ENCODE measurements at regions not wholly inside any gene's neighbourhood (a gene's known extent, or its start where the extent isn't known, plus 50 kb on each side); places are given as distances from the start of the nearest gene placed in this dataset.
"Not testable (repeated sequence)": the region's sequence is repeated elsewhere in the genome, so short reads cannot be mapped to it uniquely, and the experiment has no call there.

GRCh38 chr3:182412066-182412465 is 381.2 kb upstream of the ATP11B start:
- Histone ChIP-seq H3K4me1 (ENCODE audit: insufficient read depth) (no peaks in the 10 kb centered on the region), H3K27ac (ENCODE audit: low read depth) (no peak overlapping the region), H3K36me3 (ENCODE audit: insufficient read depth) (no peaks in the 10 kb centered on the region), H3K4me3 (ENCODE audit: low read depth, low read length) (no peak overlapping the region)
- WGBS, result 44% methylated on average over 2 of the region's 2 CpGs
- no peak for DNase-seq (ENCODE audit: extremely low spot score)

GRCh38 chr3:182413061-182413460 is 380.2 kb upstream of the ATP11B start:
- no peak for DNase-seq (ENCODE audit: extremely low spot score)
- Histone ChIP-seq H3K36me3 (ENCODE audit: insufficient read depth) (no peaks in the 10 kb centered on the region), H3K4me1 (ENCODE audit: insufficient read depth) (no peaks in the 10 kb centered on the region), H3K4me3 (ENCODE audit: low read depth, low read length) (no peak overlapping the region), H3K27ac (ENCODE audit: low read depth) (no peak overlapping the region)
- 59% methylated on average over 1 of the region's 1 CpG for WGBS

GRCh38 chr3:182413682-182414081 is 379.6 kb upstream of the ATP11B start:
- Histone ChIP-seq H3K27ac (ENCODE audit: low read depth) (no peak overlapping the region), H3K4me3 (ENCODE audit: low read depth, low read length) (no peak overlapping the region), H3K36me3 (ENCODE audit: insufficient read depth) (no peaks in the 10 kb centered on the region), H3K4me1 (ENCODE audit: insufficient read depth) (no peaks in the 10 kb centered on the region)
- whole genome bisulfite sequencing, result 70% methylated on average over 1 of the region's 1 CpG
- no peak for DNase-seq (ENCODE audit: extremely low spot score)

GRCh38 chr3:182414586-182414985 is 378.7 kb upstream of the ATP11B start:
- H3K36me3 ChIP-seq (ENCODE audit: insufficient read depth), result no peaks in the 10 kb centered on the region
- H3K4me3 ChIP-seq (ENCODE audit: low read depth, low read length), result no peak overlapping the region
- no peaks in the 10 kb centered on the region for H3K4me1 ChIP-seq (ENCODE audit: insufficient read depth)
- DNase-seq (ENCODE audit: extremely low spot score), result no peak
- H3K27ac ChIP-seq (ENCODE audit: low read depth), result no peak overlapping the region
- WGBS, result 25% methylated on average over 3 of the region's 3 CpGs

GRCh38 chr3:182420741-182421140 is 372.6 kb upstream of the ATP11B start:
- H3K27ac ChIP-seq (ENCODE audit: low read depth), result no peak overlapping the region
- DNase-seq (ENCODE audit: extremely low spot score), result no peak
- no peaks in the 10 kb centered on the region for H3K4me1 ChIP-seq (ENCODE audit: insufficient read depth)
- H3K36me3 ChIP-seq (ENCODE audit: insufficient read depth), result no peaks in the 10 kb centered on the region
- no peak overlapping the region for H3K4me3 ChIP-seq (ENCODE audit: low read depth, low read length)

GRCh38 chr3:182424006-182424405 is 369.3 kb upstream of the ATP11B start:
- Histone ChIP-seq H3K4me3 (ENCODE audit: low read depth, low read length) (no peak overlapping the region), H3K4me1 (ENCODE audit: insufficient read depth) (no peaks in the 10 kb centered on the region), H3K27ac (ENCODE audit: low read depth) (no peak overlapping the region), H3K36me3 (ENCODE audit: insufficient read depth) (no peaks in the 10 kb centered on the region)
- no peak for DNase-seq (ENCODE audit: extremely low spot score)
- WGBS, result 96% methylated on average over 3 of the region's 3 CpGs

- 81% methylated on average over 28 of the region's 32 CpGs for WGBS
- H3K4me1 ChIP-seq (ENCODE audit: insufficient read depth); H3K4me3 ChIP-seq (ENCODE audit: low read depth, low read length); DNase-seq (ENCODE audit: extremely low spot score); H3K27ac ChIP-seq (ENCODE audit: low read depth); H3K36me3 ChIP-seq (ENCODE audit: insufficient read depth): not testable (repeated sequence)
Measured at GRCh38 chr3:182425926-182426718, 367.2 kb upstream of the ATP11B start.

GRCh38 chr3:182431972-182432371 is 361.3 kb upstream of the ATP11B start:
- H3K27ac ChIP-seq (ENCODE audit: low read depth); DNase-seq (ENCODE audit: extremely low spot score); H3K36me3 ChIP-seq (ENCODE audit: insufficient read depth); H3K4me3 ChIP-seq (ENCODE audit: low read depth, low read length); H3K4me1 ChIP-seq (ENCODE audit: insufficient read depth): not testable (repeated sequence)
- WGBS, result 88% methylated on average over 6 of the region's 6 CpGs

- WGBS, result 28% methylated on average over 1 of the region's 1 CpG
- no peak for DNase-seq (ENCODE audit: extremely low spot score)
- Histone ChIP-seq H3K27ac (ENCODE audit: low read depth) (no peak overlapping the region), H3K4me3 (ENCODE audit: low read depth, low read length) (no peak overlapping the region), H3K4me1 (ENCODE audit: insufficient read depth) (no peaks in the 10 kb centered on the region), H3K36me3 (ENCODE audit: insufficient read depth) (no peaks in the 10 kb centered on the region)
Measured at GRCh38 chr3:182435860-182436259, 357.4 kb upstream of the ATP11B start.

GRCh38 chr3:182436547-182436946 is 356.8 kb upstream of the ATP11B start:
- Histone ChIP-seq H3K36me3 (ENCODE audit: insufficient read depth) (no peaks in the 10 kb centered on the region), H3K27ac (ENCODE audit: low read depth) (no peak overlapping the region), H3K4me3 (ENCODE audit: low read depth, low read length) (no peak overlapping the region), H3K4me1 (ENCODE audit: insufficient read depth) (no peaks in the 10 kb centered on the region)
- no peak for DNase-seq (ENCODE audit: extremely low spot score)
- 75% methylated on average over 6 of the region's 6 CpGs for WGBS

GRCh38 chr3:182438398-182438797 is 354.9 kb upstream of the ATP11B start:
- DNase-seq (ENCODE audit: extremely low spot score), result no peak
- no peaks in the 10 kb centered on the region for H3K36me3 ChIP-seq (ENCODE audit: insufficient read depth)
- 79% methylated on average over 1 of the region's 1 CpG for WGBS
- no peak overlapping the region for H3K27ac ChIP-seq (ENCODE audit: low read depth)
- no peaks in the 10 kb centered on the region for H3K4me1 ChIP-seq (ENCODE audit: insufficient read depth)
- no peak overlapping the region for H3K4me3 ChIP-seq (ENCODE audit: low read depth, low read length)

- no peak overlapping the region for H3K27ac ChIP-seq (ENCODE audit: low read depth)
- H3K4me3 ChIP-seq (ENCODE audit: low read depth, low read length), result no peak overlapping the region
- DNase-seq (ENCODE audit: extremely low spot score), result no peak
- no peaks in the 10 kb centered on the region for H3K36me3 ChIP-seq (ENCODE audit: insufficient read depth)
- H3K4me1 ChIP-seq (ENCODE audit: insufficient read depth), result no peaks in the 10 kb centered on the region
Measured at GRCh38 chr3:182440101-182440500, 353.2 kb upstream of the ATP11B start.

GRCh38 chr3:182445576-182445975 is 347.7 kb upstream of the ATP11B start:
- no peak for DNase-seq (ENCODE audit: extremely low spot score)
- Histone ChIP-seq H3K4me3 (ENCODE audit: low read depth, low read length) (no peak overlapping the region), H3K27ac (ENCODE audit: low read depth) (no peak overlapping the region), H3K36me3 (ENCODE audit: insufficient read depth) (no peaks in the 10 kb centered on the region), H3K4me1 (ENCODE audit: insufficient read depth) (no peaks in the 10 kb centered on the region)
- WGBS, result 43% methylated on average over 5 of the region's 5 CpGs

GRCh38 chr3:182450942-182451787 is 342.1 kb upstream of the ATP11B start:
- WGBS, result 81% methylated on average over 6 of the region's 6 CpGs
- no peaks in the 10 kb centered on the region for H3K4me1 ChIP-seq (ENCODE audit: insufficient read depth)
- no peak overlapping the region for H3K4me3 ChIP-seq (ENCODE audit: low read depth, low read length)
- H3K36me3 ChIP-seq (ENCODE audit: insufficient read depth), result no peaks in the 10 kb centered on the region
- no peak for DNase-seq (ENCODE audit: extremely low spot score)
- H3K27ac ChIP-seq (ENCODE audit: low read depth), result no peak overlapping the region
